ENCODE measurements at regions not wholly inside any gene's neighbourhood (a gene's known extent, or its start where the extent isn't known, plus 50 kb on each side); places are given as distances from the start of the nearest gene placed in this dataset.

DNA sequence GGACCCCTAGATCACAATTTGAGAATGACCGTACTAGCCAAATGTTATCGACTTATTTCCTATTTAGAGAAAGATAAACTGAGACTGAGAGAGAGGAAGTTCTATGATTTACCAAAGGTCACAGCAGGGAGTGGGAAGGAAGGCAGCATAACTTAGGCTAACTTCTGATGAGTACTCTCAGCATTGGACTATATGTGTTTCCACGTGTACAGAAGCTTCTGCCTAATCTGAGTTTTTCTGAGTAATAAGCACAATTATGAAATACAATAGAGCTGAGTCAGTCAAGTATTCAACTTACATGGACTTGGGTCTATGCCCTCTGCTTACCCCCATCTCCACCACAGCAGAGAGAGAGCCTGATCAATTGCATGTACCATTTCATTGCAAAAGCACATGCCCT, 88.1 kb upstream of the HIVEP3 start:
- Histone ChIP-seq H3K4me1 (ENCODE audit: control insufficient read depth in 2 of 3, insufficient read depth in 2 of 3, low read depth in 1 of 3, low read length in 3 of 3) (peaks cover 0 to 5% (median 0%) of the 10 kb centered on the region in 3 donors), H3K4me3 (ENCODE audit: low read length in 3 of 3) (no peak overlapping the region), H3K9me3 (ENCODE audit: control insufficient read depth in 2 of 3, insufficient read depth in 1 of 3, low read length in 3 of 3) (no peaks in the 10 kb centered on the region), H3K36me3 (ENCODE audit: control insufficient read depth in 2 of 3, insufficient read depth in 3 of 3, low read length in 3 of 3) (no peaks in the 10 kb centered on the region), H3K27me3 (ENCODE audit: control insufficient read depth, insufficient read depth, low read length) (no peaks in the 10 kb centered on the region), H3K27ac (ENCODE audit: low read depth in 2 of 2, low read length in 2 of 2) (no peak overlapping the region), H3K9ac (ENCODE audit: low read length in 3 of 3) (no peak overlapping the region)
- no peak for FAIRE-seq
- no peak for DNase-seq
- TF ChIP-seq, protein P1, sequence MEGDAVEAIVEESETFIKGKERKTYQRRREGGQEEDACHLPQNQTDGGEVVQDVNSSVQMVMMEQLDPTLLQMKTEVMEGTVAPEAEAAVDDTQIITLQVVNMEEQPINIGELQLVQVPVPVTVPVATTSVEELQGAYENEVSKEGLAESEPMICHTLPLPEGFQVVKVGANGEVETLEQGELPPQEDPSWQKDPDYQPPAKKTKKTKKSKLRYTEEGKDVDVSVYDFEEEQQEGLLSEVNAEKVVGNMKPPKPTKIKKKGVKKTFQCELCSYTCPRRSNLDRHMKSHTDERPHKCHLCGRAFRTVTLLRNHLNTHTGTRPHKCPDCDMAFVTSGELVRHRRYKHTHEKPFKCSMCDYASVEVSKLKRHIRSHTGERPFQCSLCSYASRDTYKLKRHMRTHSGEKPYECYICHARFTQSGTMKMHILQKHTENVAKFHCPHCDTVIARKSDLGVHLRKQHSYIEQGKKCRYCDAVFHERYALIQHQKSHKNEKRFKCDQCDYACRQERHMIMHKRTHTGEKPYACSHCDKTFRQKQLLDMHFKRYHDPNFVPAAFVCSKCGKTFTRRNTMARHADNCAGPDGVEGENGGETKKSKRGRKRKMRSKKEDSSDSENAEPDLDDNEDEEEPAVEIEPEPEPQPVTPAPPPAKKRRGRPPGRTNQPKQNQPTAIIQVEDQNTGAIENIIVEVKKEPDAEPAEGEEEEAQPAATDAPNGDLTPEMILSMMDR (IDR thresholded peaks at IDR 0.05; ENCODE audit: borderline replicate concordance, extremely low read depth, insufficient read depth): no peak
- intact Hi-C loops (cut with DNase I): no loop called here

DNA sequence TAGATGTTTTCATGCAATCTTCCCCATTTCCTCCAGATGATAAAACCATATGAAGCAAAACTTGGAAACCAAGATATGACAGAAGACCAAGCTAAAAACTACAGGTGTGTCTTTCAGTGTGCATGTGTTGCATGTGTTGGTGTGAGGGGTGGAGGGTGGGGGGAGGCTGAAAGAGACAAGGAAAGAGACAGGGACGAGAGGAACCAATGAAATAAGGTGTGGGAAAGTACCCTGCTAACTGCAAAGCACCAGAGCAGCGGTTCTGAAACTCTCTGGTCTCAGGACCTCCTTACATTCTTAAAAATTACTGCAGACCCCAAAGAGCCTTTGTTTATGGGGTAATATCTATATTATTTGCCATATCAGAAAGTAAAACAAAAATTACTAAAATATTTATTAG, 87.4 kb upstream of the HIVEP3 start:
- H3K27me3 ChIP-seq (ENCODE audit: control insufficient read depth, insufficient read depth, low read length): no peaks in the 10 kb centered on the region
- no peaks in the 10 kb centered on the region for H3K36me3 ChIP-seq (ENCODE audit: control insufficient read depth in 2 of 3, insufficient read depth in 3 of 3, low read length in 3 of 3)
- FAIRE-seq (no peak), DNase-seq (no peak)
- H3K27ac ChIP-seq (ENCODE audit: low read depth in 2 of 2, low read length in 2 of 2): no peak overlapping the region
- intact Hi-C loops (cut with DNase I): no loop called here
- TF ChIP-seq, protein P1 (IDR thresholded peaks at IDR 0.05; ENCODE audit: borderline replicate concordance, extremely low read depth, insufficient read depth): no peak
- H3K4me3 ChIP-seq (ENCODE audit: low read length in 3 of 3): no peak overlapping the region
- H3K9ac ChIP-seq (ENCODE audit: low read length in 3 of 3): no peak overlapping the region
- H3K9me3 ChIP-seq (ENCODE audit: control insufficient read depth in 2 of 3, insufficient read depth in 1 of 3, low read length in 3 of 3): no peaks in the 10 kb centered on the region
- H3K4me1 ChIP-seq (ENCODE audit: control insufficient read depth in 2 of 3, insufficient read depth in 2 of 3, low read depth in 1 of 3, low read length in 3 of 3): peaks cover 0 to 5% (median 0%) of the 10 kb centered on the region in 3 donors

DNA sequence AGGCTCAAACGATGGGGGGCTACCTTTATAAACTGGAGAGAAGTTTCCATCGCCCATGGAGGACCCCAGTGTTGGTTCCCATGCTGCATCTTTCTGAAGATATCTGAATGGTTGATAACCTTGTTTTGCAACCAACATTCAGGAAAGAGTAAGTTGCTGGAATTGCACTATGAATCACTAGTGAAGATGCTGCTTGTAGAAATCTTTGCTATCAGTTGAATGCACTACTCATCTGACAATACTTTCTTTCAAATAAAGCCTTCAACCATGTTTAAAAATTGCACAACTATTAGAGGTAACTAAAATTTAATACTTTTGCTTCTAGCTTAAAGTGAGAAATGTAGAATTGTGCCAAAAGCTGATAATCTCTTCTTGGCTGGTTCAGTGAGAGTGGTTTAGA, 86.8 kb upstream of the HIVEP3 start:
- Histone ChIP-seq H3K4me1 (ENCODE audit: control insufficient read depth in 2 of 3, insufficient read depth in 2 of 3, low read depth in 1 of 3, low read length in 3 of 3) (peaks cover 0 to 5% (median 0%) of the 10 kb centered on the region in 3 donors), H3K27me3 (ENCODE audit: control insufficient read depth, insufficient read depth, low read length) (no peaks in the 10 kb centered on the region), H3K27ac (ENCODE audit: low read depth in 2 of 2, low read length in 2 of 2) (no peak overlapping the region), H3K36me3 (ENCODE audit: control insufficient read depth in 2 of 3, insufficient read depth in 3 of 3, low read length in 3 of 3) (no peaks in the 10 kb centered on the region), H3K9ac (ENCODE audit: low read length in 3 of 3) (no peak overlapping the region), H3K4me3 (ENCODE audit: low read length in 3 of 3) (no peak overlapping the region), H3K9me3 (ENCODE audit: control insufficient read depth in 2 of 3, insufficient read depth in 1 of 3, low read length in 3 of 3) (no peaks in the 10 kb centered on the region)
- FAIRE-seq (no peak), DNase-seq (no peak)
- TF ChIP-seq, protein P1 (IDR thresholded peaks at IDR 0.05; ENCODE audit: borderline replicate concordance, extremely low read depth, insufficient read depth): no peak
- intact Hi-C loops (cut with DNase I): no loop called here

DNA sequence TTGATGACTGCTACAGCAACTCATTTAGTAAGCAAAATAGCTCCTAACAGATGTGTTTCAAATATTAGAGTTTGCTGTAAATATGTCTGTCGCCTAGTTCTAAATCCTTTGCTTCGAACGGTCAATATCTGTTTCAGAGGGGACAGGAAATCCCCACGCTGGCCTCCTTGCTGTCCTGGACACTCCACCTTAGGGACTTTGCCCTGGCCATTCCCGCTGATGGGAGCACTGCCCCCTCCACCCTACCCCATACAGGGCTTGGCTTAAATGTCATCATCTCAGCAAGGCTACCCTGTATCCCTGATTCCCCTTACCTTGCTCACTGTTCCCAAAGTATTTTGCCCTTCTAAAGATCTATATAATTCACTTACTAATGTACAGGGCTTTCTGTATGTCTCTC, 86.1 kb upstream of the HIVEP3 start:
- Histone ChIP-seq H3K27ac (ENCODE audit: low read depth in 2 of 2, low read length in 2 of 2) (no peak overlapping the region), H3K4me1 (ENCODE audit: control insufficient read depth in 2 of 3, insufficient read depth in 2 of 3, low read depth in 1 of 3, low read length in 3 of 3) (peaks cover 0 to 5% (median 0%) of the 10 kb centered on the region in 3 donors), H3K4me3 (ENCODE audit: low read length in 3 of 3) (no peak overlapping the region), H3K27me3 (ENCODE audit: control insufficient read depth, insufficient read depth, low read length) (no peaks in the 10 kb centered on the region), H3K9ac (ENCODE audit: low read length in 3 of 3) (no peak overlapping the region), H3K9me3 (ENCODE audit: control insufficient read depth in 2 of 3, insufficient read depth in 1 of 3, low read length in 3 of 3) (no peaks in the 10 kb centered on the region), H3K36me3 (ENCODE audit: control insufficient read depth in 2 of 3, insufficient read depth in 3 of 3, low read length in 3 of 3) (no peaks in the 10 kb centered on the region)
- FAIRE-seq: no peak
- intact Hi-C loops (cut with DNase I): no loop called here
- TF ChIP-seq, protein P1 (IDR thresholded peaks at IDR 0.05; ENCODE audit: borderline replicate concordance, extremely low read depth, insufficient read depth): no peak
- DNase-seq: no peak

Data from kidney (tissue), 13 donors.